SK-N-SH treated with all-trans-retinoic acid at 6 μM for 48 hours (cell line): ENCODE measurements at regions not wholly inside any gene's neighbourhood (a gene's known extent, or its start where the extent isn't known, plus 50 kb on each side); places are given as distances from the start of the nearest gene placed in this dataset.

ENCODE experiments used
- ATAC-seq: fragments of 200-7000 bp; cut with Tn5 transposase; 3 replicates; pipeline ENCODE4 v1.9.1; 2020; ENCODE audit warnings: mild to moderate bottlenecking, moderate library complexity
- ARNTL ChIP-seq: fragments of 450-650 bp; formaldehyde crosslinking; IDR thresholded peaks from 2 replicates; pipeline ENCODE4 v1.5.0; 2020; ENCODE audit warnings: low read depth, mild to moderate bottlenecking, moderate library complexity, borderline replicate concordance
- BACH2 ChIP-seq: fragments of 250-450 bp; sonication (Bioruptor Pico); IDR thresholded peaks from 2 replicates; pipeline ENCODE4 v1.9.0; 2021; ENCODE audit warnings: mild to moderate bottlenecking, borderline replicate concordance
- CSDC2 ChIP-seq: fragments of 250-450 bp; sonication (Bioruptor Pico); IDR thresholded peaks from 2 replicates; pipeline ENCODE4 v1.5.0; 2020; ENCODE audit warnings: mild to moderate bottlenecking, moderate library complexity
- ESRRG ChIP-seq: fragments of 250-450 bp; sonication (Bioruptor Pico); IDR thresholded peaks from 2 replicates; pipeline ENCODE4 v1.6.1; 2021; ENCODE audit warnings: mild to moderate bottlenecking
- GLIS3 ChIP-seq: fragments of 250-450 bp; sonication (Bioruptor Pico); IDR thresholded peaks from 2 replicates; pipeline ENCODE4 v1.5.0; 2020; ENCODE audit warnings: mild to moderate bottlenecking, moderate library complexity
- ISL1 ChIP-seq: fragments of 250-450 bp; sonication (Bioruptor Pico); IDR thresholded peaks from 2 replicates; pipeline ENCODE4 v2.1.2; 2022; ENCODE audit warnings: mild to moderate bottlenecking, moderate library complexity
- OSR1 ChIP-seq: fragments of 250-450 bp; sonication (Bioruptor Pico); IDR thresholded peaks from 2 replicates; pipeline ENCODE4 v1.8.0; 2022; ENCODE audit warnings: moderate library complexity, mild to moderate bottlenecking, inconsistent platforms
- PPARA ChIP-seq: fragments of 250-450 bp; sonication (Bioruptor Pico); IDR thresholded peaks from 2 replicates; pipeline ENCODE4 v1.5.0; 2020; ENCODE audit warnings: mild to moderate bottlenecking, borderline replicate concordance
- RARB ChIP-seq: fragments of 250-450 bp; sonication (Bioruptor Pico); IDR thresholded peaks from 2 replicates; pipeline ENCODE4 v1.8.0; 2021; ENCODE audit warnings: mild to moderate bottlenecking, moderate library complexity
- SNAI2 ChIP-seq: fragments of 250-450 bp; sonication (Bioruptor Pico); IDR thresholded peaks from 2 replicates; pipeline ENCODE4 v1.5.0; 2020; ENCODE audit warnings: mild to moderate bottlenecking, moderate library complexity
- TCF4 ChIP-seq: fragments of 250-450 bp; sonication (Bioruptor Pico); IDR thresholded peaks from 2 replicates; pipeline ENCODE4 v1.8.0; 2021; ENCODE audit warnings: mild to moderate bottlenecking, moderate library complexity, borderline replicate concordance
- TOX ChIP-seq: fragments of 250-450 bp; sonication (Bioruptor Pico); IDR thresholded peaks from 2 replicates; pipeline ENCODE4 v1.8.0; 2021; ENCODE audit warnings: mild to moderate bottlenecking, moderate library complexity, borderline replicate concordance
- ZC3H10 ChIP-seq: fragments of 250-450 bp; sonication (Bioruptor Pico); IDR thresholded peaks from 2 replicates; pipeline ENCODE4 v1.5.1; 2021; ENCODE audit warnings: mild to moderate bottlenecking, moderate library complexity
- ZFP3 ChIP-seq: fragments of 250-450 bp; sonication (Bioruptor Pico); IDR thresholded peaks from 2 replicates; pipeline ENCODE4 v1.5.0; 2020; ENCODE audit warnings: mild to moderate bottlenecking, moderate library complexity
- ZFP30 ChIP-seq: fragments of 450-650 bp; formaldehyde crosslinking; IDR thresholded peaks from 2 replicates; pipeline ENCODE4 v1.5.0; 2022; ENCODE audit warnings: mild to moderate bottlenecking, moderate library complexity
- ZNF565 ChIP-seq: fragments of 450-650 bp; formaldehyde crosslinking; conservative IDR thresholded peaks from 2 replicates; pipeline ENCODE4 v1.5.0; 2020; ENCODE audit warnings: low read depth, mild to moderate bottlenecking, moderate library complexity
- ZNF70 ChIP-seq: fragments of 450-650 bp; formaldehyde crosslinking; IDR thresholded peaks from 2 replicates; pipeline ENCODE4 v1.5.0; 2020; ENCODE audit warnings: mild to moderate bottlenecking, moderate library complexity
- ZNF8 ChIP-seq: fragments of 450-650 bp; formaldehyde crosslinking; IDR thresholded peaks from 2 replicates; pipeline ENCODE4 v1.5.0; 2020; ENCODE audit warnings: mild to moderate bottlenecking, moderate library complexity
- TF ChIP-seq, protein P1 (sequence below): fragments of 250-450 bp; sonication (Bioruptor Pico); IDR thresholded peaks from 2 replicates; pipeline ENCODE4 v1.5.1; 2021; ENCODE audit warnings: mild to moderate bottlenecking, moderate library complexity
- TF ChIP-seq, protein P2 (sequence below): fragments of 250-450 bp; sonication (Bioruptor Pico); IDR thresholded peaks from 2 replicates; pipeline ENCODE4 v1.5.1; 2020; ENCODE audit warnings: low read depth, mild to moderate bottlenecking, moderate library complexity
- TF ChIP-seq, protein P3 (sequence below): fragments of 250-450 bp; sonication (Bioruptor Pico); IDR thresholded peaks from 2 replicates; pipeline ENCODE4 v1.5.0; 2020; ENCODE audit warnings: mild to moderate bottlenecking, moderate library complexity
- TF ChIP-seq, protein P4 (sequence below): fragments of 250-450 bp; sonication (Bioruptor Pico); IDR thresholded peaks from 2 replicates; pipeline ENCODE4 v1.8.0; 2021; ENCODE audit warnings: low read depth, mild to moderate bottlenecking, moderate library complexity, borderline replicate concordance

DNA sequence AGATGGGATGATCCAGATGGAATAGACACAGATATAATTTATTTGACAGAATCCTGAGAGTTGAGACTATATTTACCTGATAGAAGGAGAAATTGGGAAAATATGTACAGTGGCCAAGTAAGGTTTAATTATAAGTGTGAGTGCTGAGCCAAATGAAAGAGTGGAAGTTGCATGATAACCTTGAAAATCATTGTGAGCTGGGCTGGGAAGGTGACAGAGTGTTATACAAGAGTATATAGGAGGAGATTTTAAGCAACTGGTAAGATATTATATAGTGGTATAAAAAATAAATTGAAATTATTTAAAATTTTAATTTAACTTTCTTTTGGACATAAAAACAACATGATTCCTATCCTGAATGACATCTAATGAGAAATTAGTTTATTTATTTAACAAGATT, 340.8 kb downstream of the NUP35 start:
- no peak for ATAC-seq
- TF ChIP-seq RARB (CRISPR knock-in tag) (no peak), ZFP3 (CRISPR knock-in tag) (no peak), ZNF70 (no peak), SNAI2 (no peak), ESRRG (CRISPR knock-in tag) (no peak), ARNTL (CRISPR knock-in tag) (no peak), BACH2 (CRISPR knock-in tag) (no peak), TCF4 (CRISPR knock-in tag) (no peak), ZC3H10 (no peak), ISL1 (CRISPR knock-in tag) (no peak), TOX (no peak), OSR1 (CRISPR knock-in tag) (no peak), CSDC2 (CRISPR knock-in tag) (no peak), ZFP30 (CRISPR knock-in tag) (no peak), GLIS3 (CRISPR knock-in tag) (no peak), ZNF8 (no peak)
- TF ChIP-seq, protein P1, sequence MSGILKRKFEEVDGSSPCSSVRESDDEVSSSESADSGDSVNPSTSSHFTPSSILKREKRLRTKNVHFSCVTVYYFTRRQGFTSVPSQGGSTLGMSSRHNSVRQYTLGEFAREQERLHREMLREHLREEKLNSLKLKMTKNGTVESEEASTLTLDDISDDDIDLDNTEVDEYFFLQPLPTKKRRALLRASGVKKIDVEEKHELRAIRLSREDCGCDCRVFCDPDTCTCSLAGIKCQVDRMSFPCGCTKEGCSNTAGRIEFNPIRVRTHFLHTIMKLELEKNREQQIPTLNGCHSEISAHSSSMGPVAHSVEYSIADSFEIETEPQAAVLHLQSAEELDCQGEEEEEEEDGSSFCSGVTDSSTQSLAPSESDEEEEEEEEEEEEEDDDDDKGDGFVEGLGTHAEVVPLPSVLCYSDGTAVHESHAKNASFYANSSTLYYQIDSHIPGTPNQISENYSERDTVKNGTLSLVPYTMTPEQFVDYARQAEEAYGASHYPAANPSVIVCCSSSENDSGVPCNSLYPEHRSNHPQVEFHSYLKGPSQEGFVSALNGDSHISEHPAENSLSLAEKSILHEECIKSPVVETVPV (CRISPR knock-in tag) = no peak
- TF ChIP-seq, protein P2, sequence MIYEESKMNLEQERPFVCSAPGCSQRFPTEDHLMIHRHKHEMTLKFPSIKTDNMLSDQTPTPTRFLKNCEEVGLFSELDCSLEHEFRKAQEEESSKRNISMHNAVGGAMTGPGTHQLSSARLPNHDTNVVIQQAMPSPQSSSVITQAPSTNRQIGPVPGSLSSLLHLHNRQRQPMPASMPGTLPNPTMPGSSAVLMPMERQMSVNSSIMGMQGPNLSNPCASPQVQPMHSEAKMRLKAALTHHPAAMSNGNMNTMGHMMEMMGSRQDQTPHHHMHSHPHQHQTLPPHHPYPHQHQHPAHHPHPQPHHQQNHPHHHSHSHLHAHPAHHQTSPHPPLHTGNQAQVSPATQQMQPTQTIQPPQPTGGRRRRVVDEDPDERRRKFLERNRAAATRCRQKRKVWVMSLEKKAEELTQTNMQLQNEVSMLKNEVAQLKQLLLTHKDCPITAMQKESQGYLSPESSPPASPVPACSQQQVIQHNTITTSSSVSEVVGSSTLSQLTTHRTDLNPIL (CRISPR knock-in tag) = no peak
- TF ChIP-seq, protein P3, sequence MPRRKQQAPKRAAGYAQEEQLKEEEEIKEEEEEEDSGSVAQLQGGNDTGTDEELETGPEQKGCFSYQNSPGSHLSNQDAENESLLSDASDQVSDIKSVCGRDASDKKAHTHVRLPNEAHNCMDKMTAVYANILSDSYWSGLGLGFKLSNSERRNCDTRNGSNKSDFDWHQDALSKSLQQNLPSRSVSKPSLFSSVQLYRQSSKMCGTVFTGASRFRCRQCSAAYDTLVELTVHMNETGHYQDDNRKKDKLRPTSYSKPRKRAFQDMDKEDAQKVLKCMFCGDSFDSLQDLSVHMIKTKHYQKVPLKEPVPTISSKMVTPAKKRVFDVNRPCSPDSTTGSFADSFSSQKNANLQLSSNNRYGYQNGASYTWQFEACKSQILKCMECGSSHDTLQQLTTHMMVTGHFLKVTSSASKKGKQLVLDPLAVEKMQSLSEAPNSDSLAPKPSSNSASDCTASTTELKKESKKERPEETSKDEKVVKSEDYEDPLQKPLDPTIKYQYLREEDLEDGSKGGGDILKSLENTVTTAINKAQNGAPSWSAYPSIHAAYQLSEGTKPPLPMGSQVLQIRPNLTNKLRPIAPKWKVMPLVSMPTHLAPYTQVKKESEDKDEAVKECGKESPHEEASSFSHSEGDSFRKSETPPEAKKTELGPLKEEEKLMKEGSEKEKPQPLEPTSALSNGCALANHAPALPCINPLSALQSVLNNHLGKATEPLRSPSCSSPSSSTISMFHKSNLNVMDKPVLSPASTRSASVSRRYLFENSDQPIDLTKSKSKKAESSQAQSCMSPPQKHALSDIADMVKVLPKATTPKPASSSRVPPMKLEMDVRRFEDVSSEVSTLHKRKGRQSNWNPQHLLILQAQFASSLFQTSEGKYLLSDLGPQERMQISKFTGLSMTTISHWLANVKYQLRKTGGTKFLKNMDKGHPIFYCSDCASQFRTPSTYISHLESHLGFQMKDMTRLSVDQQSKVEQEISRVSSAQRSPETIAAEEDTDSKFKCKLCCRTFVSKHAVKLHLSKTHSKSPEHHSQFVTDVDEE = no peak
- TF ChIP-seq, all 23 proteins: peak for 0

DNA sequence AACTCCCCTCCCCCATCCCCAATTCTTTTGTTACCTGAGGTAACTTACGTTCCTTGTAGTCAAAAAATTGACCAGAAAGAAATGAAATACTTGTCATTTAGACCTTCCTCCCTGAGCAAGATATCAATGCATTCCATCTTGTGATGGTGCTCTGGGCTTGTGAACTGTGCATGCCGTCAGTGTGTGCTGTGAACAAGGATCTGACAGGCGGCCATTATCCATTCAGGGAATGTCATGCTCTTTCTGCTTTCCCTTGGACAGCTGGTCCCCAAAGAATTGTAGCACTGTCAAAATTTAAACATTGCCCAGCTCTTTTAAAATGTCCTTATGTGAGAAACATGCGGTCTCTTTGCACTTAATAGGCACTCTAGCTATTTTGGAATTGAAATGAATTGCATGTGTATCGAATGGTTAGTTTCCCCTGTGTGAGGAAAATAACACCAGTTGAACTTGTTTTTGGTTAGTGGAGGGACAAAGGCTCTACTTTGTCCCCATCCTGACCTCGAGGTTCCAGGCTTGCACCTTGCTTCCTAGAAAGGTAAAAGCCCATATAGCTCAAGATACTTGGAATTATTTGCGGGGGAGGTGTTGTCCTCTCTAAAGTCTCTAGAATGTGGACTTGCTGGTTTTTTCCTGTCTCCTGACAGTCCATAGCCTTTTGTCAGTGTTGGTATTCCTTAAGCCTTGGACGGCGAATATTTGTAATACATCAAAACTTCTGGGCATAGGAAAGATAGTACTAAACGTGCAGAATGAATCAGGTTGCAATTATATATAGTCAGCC, 350.9 kb downstream of the NUP35 start:
- no peak for ATAC-seq

More for the DNA sequence above, 350.9 kb downstream of the NUP35 start:
- TF ChIP-seq RARB (CRISPR knock-in tag) (no peak), ZFP3 (CRISPR knock-in tag) (no peak), TCF4 (CRISPR knock-in tag) (no peak), BACH2 (CRISPR knock-in tag) (no peak), PPARA (CRISPR knock-in tag) (no peak), ISL1 (CRISPR knock-in tag) (no peak), ZNF70 (no peak), GLIS3 (CRISPR knock-in tag) (no peak), ZNF8 (no peak), ZC3H10 (no peak), SNAI2 (no peak), ESRRG (CRISPR knock-in tag) (no peak), ZNF565 (no peak), ZFP30 (CRISPR knock-in tag) (no peak), OSR1 (CRISPR knock-in tag) (no peak), TOX (no peak), ARNTL (CRISPR knock-in tag) (no peak), CSDC2 (CRISPR knock-in tag) (no peak)
- TF ChIP-seq, protein P4, sequence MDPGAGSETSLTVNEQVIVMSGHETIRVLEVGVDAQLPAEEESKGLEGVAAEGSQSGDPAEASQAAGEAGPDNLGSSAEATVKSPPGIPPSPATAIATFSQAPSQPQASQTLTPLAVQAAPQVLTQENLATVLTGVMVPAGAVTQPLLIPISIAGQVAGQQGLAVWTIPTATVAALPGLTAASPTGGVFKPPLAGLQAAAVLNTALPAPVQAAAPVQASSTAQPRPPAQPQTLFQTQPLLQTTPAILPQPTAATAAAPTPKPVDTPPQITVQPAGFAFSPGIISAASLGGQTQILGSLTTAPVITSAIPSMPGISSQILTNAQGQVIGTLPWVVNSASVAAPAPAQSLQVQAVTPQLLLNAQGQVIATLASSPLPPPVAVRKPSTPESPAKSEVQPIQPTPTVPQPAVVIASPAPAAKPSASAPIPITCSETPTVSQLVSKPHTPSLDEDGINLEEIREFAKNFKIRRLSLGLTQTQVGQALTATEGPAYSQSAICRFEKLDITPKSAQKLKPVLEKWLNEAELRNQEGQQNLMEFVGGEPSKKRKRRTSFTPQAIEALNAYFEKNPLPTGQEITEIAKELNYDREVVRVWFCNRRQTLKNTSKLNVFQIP (CRISPR knock-in tag) = no peak
- TF ChIP-seq, protein P1 (CRISPR knock-in tag) = no peak
- TF ChIP-seq, all 23 proteins: peak for 0
